ENCODE measurements at regions not wholly inside any gene's neighbourhood (a gene's known extent, or its start where the extent isn't known, plus 50 kb on each side); places are given as distances from the start of the nearest gene placed in this dataset.

- intact Hi-C loops (cut with micrococcal nuclease) = no loop called here
Observed at GRCh38 chr7:13069841-13070240, 382.4 kb downstream of the ARL4A start.

GRCh38 chr7:13072014-13072413 lies 384.6 kb downstream of the ARL4A start:
- Histone ChIP-seq H4K20me1 (ENCODE audit: insufficient read depth) (no peaks in the 10 kb centered on the region), H3K4me3 (replicated peaks in 1 of 2; ENCODE audit: low read depth in 1 of 2, low read length in 2 of 2) (no peak overlapping the region), H3K9me2 (ENCODE audit: insufficient read depth) (no peaks in the 10 kb centered on the region), H3K27ac (ENCODE audit: low read depth, low read length) (no peak overlapping the region), H3K9ac (ENCODE audit: low read length) (no peak overlapping the region), H3K27me3 (ENCODE audit: insufficient read depth, low read length) (no peaks in the 10 kb centered on the region), H3K4me2 (ENCODE audit: low read length) (no peak overlapping the region), H3K4me1 (ENCODE audit: control insufficient read depth in 1 of 2, insufficient read depth in 2 of 2, low read length in 2 of 2) (peaks cover 0 to under 1% of the 10 kb centered on the region in 2 experiments; a peak in 2 of 4 replicates), H3K9me3 (ENCODE audit: control insufficient read depth in 1 of 2, insufficient read depth in 1 of 2, low read depth in 1 of 2, low read length in 2 of 2) (no peaks in the 10 kb centered on the region), H2AFZ (ENCODE audit: low read depth, low read length, poor library complexity, severe bottlenecking) (no peak overlapping the region), H3K79me2 (ENCODE audit: insufficient read depth, low read length) (no peaks in the 10 kb centered on the region), H3K36me3 (ENCODE audit: control insufficient read depth in 1 of 2, insufficient read depth in 2 of 2, low read length in 2 of 2) (no peaks in the 10 kb centered on the region)
- TF ChIP-seq ELF1 (IDR thresholded peaks at IDR 0.05; ENCODE audit: borderline replicate concordance, low read depth) = no peak
- no peak for TF ChIP-seq ZFX (IDR thresholded peaks at IDR 0.05)
- TF ChIP-seq CEBPB (IDR thresholded peaks at IDR 0.05; ENCODE audit: low read depth) = no peak
- no peak for TF ChIP-seq ZNF274 (IDR thresholded peaks at IDR 0.05; ENCODE audit: low read depth, low read length)
- TF ChIP-seq MAX (IDR thresholded peaks at IDR 0.05) = no peak
- BruUV-seq (replicated peaks) = no TSS peak
- ChIA-PET POLR2A (no interaction called here), RAD21 (ENCODE audit: low non-redundant PET in 1 of 2, low total read pairs in 2 of 2, uncharacterized antibody in 2 of 2, unreplicated experiment in 2 of 2) (no interaction called here), CTCF (no interaction called here)
- intact Hi-C loops (cut with micrococcal nuclease) = no loop called here
- ATAC-seq (no peak), DNase-seq (ENCODE audit: low read depth, low spot score) (no peak)

More at GRCh38 chr7:13069841-13070240, 382.4 kb downstream of the ARL4A start:
- RAD21 ChIA-PET (ENCODE audit: low non-redundant PET in 1 of 2, low total read pairs in 2 of 2, uncharacterized antibody in 2 of 2, unreplicated experiment in 2 of 2) = no interaction called here
- BruUV-seq (replicated peaks) = no TSS peak
- POLR2A ChIA-PET = no interaction called here
- Histone ChIP-seq H3K9ac (ENCODE audit: low read length) (no peak overlapping the region), H3K9me2 (ENCODE audit: insufficient read depth) (no peaks in the 10 kb centered on the region), H3K4me1 (ENCODE audit: control insufficient read depth in 1 of 2, insufficient read depth in 2 of 2, low read length in 2 of 2) (no peaks in the 10 kb centered on the region), H3K4me2 (ENCODE audit: low read length) (no peak overlapping the region), H3K9me3 (ENCODE audit: control insufficient read depth in 1 of 2, insufficient read depth in 1 of 2, low read depth in 1 of 2, low read length in 2 of 2) (no peaks in the 10 kb centered on the region), H4K20me1 (ENCODE audit: insufficient read depth) (no peaks in the 10 kb centered on the region), H3K27ac (ENCODE audit: low read depth, low read length) (no peak overlapping the region), H3K79me2 (ENCODE audit: insufficient read depth, low read length) (no peaks in the 10 kb centered on the region), H3K27me3 (ENCODE audit: insufficient read depth, low read length) (no peaks in the 10 kb centered on the region), H3K36me3 (ENCODE audit: control insufficient read depth in 1 of 2, insufficient read depth in 2 of 2, low read length in 2 of 2) (no peaks in the 10 kb centered on the region), H3K4me3 (replicated peaks in 1 of 2; ENCODE audit: low read depth in 1 of 2, low read length in 2 of 2) (no peak overlapping the region), H2AFZ (ENCODE audit: low read depth, low read length, poor library complexity, severe bottlenecking) (no peak overlapping the region)
- CTCF ChIA-PET = no interaction called here
- ATAC-seq (no peak), DNase-seq (ENCODE audit: low read depth, low spot score) (no peak)
- no peak for TF ChIP-seq ZFX (IDR thresholded peaks at IDR 0.05)
- TF ChIP-seq EZH2phosphoT487 (IDR thresholded peaks at IDR 0.05; ENCODE audit: borderline replicate concordance) = no peak
- TF ChIP-seq SIN3A (IDR thresholded peaks at IDR 0.05; ENCODE audit: low read depth) = no peak
- TF ChIP-seq JUND (IDR thresholded peaks at IDR 0.05) = no peak
- TF ChIP-seq POLR2A (IDR thresholded peaks at IDR 0.05; ENCODE audit: borderline replicate concordance, extremely low read depth, insufficient read depth, insufficient read length) = no peak
- TF ChIP-seq EGR1 (IDR thresholded peaks at IDR 0.05; ENCODE audit: low read depth) = no peak
- no peak for TF ChIP-seq TCF7L2 (IDR thresholded peaks at IDR 0.05; ENCODE audit: borderline replicate concordance, extremely low read depth, insufficient read depth, insufficient read length)

Measured in HCT116 (cell line).